ENCODE measurements at regions not wholly inside any gene's neighbourhood (a gene's known extent, or its start where the extent isn't known, plus 50 kb on each side); places are given as distances from the start of the nearest gene placed in this dataset.

GRCh38 chr1:238005116-238005515, 114.4 kb upstream of the ZP4 start:
- no peak for DNase-seq
- no peaks in the 10 kb centered on the region for H3K27me3 Mint-ChIP-seq (ENCODE audit: low read depth)
- no peaks in the 10 kb centered on the region for H3K9me3 ChIP-seq (ENCODE audit: control insufficient read depth, low read depth, low read length)
- no peaks in the 10 kb centered on the region for H3K79me2 ChIP-seq (ENCODE audit: insufficient read depth, low read length)
- H3K23ac ChIP-seq (ENCODE audit: insufficient read length, low read depth, low read length): no peak overlapping the region
- H3K4me2 ChIP-seq (ENCODE audit: insufficient read depth, insufficient read length, low read length): no peak overlapping the region
- 0 out of 4 replicates have a peak, but pooled peaks cover 0 to 4% of the 10 kb centered on the region in 2 experiments for H3K4me1 Mint-ChIP-seq
- H3K4me3 Mint-ChIP-seq: no peak overlapping the region
- H3K4me1 ChIP-seq (ENCODE audit: insufficient read depth, low read length): no peaks in the 10 kb centered on the region
- H2AK5ac ChIP-seq (ENCODE audit: insufficient read length, low read length): no peak overlapping the region
- no peak overlapping the region for H4K5ac ChIP-seq (ENCODE audit: insufficient read length, low read depth, low read length)
- no peak overlapping the region for H3K27ac ChIP-seq (ENCODE audit: insufficient read length, low read depth, low read length)
- H3T11ph ChIP-seq (ENCODE audit: low read length): no peak overlapping the region
- no peaks in the 10 kb centered on the region for H4K20me1 ChIP-seq (ENCODE audit: control insufficient read depth, insufficient read depth, insufficient read length)
- H4K8ac ChIP-seq (replicated peaks; ENCODE audit: insufficient read length, low read depth, low read length): no peak overlapping the region
- no CpG with 5 or more reads among the region's 1 CpG for WGBS (ENCODE audit: extremely low coverage, insufficient read length, low lambda C conversion rate)
- no peak overlapping the region for H4K91ac ChIP-seq (ENCODE audit: insufficient read length, low read depth, low read length)
- no peak overlapping the region for H2BK20ac ChIP-seq (ENCODE audit: low read depth, low read length, poor library complexity, severe bottlenecking)
- no peak overlapping the region for H2AFZ ChIP-seq (ENCODE audit: low read length)
- TF ChIP-seq, protein P1, sequence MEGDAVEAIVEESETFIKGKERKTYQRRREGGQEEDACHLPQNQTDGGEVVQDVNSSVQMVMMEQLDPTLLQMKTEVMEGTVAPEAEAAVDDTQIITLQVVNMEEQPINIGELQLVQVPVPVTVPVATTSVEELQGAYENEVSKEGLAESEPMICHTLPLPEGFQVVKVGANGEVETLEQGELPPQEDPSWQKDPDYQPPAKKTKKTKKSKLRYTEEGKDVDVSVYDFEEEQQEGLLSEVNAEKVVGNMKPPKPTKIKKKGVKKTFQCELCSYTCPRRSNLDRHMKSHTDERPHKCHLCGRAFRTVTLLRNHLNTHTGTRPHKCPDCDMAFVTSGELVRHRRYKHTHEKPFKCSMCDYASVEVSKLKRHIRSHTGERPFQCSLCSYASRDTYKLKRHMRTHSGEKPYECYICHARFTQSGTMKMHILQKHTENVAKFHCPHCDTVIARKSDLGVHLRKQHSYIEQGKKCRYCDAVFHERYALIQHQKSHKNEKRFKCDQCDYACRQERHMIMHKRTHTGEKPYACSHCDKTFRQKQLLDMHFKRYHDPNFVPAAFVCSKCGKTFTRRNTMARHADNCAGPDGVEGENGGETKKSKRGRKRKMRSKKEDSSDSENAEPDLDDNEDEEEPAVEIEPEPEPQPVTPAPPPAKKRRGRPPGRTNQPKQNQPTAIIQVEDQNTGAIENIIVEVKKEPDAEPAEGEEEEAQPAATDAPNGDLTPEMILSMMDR (conservative IDR thresholded peaks at IDR 0.05): no peak
- no peak overlapping the region for H3K4ac ChIP-seq (ENCODE audit: low read depth, low read length)
- H3K9me3 Mint-ChIP-seq: peaks cover 0 to 6% of the 10 kb centered on the region in 2 experiments; a peak in 2 of 5 replicates
- H3K27ac Mint-ChIP-seq: no peak overlapping the region
- H3K56ac ChIP-seq (ENCODE audit: insufficient read length, low read depth, low read length): no peak overlapping the region
- H2BK15ac ChIP-seq (ENCODE audit: low read depth, low read length): no peak overlapping the region
- H3K9ac ChIP-seq (ENCODE audit: extremely low read depth, insufficient read length, low read length): no peak overlapping the region
- H3K23me2 ChIP-seq (ENCODE audit: insufficient read length, low read depth, low read length, poor library complexity, severe bottlenecking): no peaks in the 10 kb centered on the region
- H3K18ac ChIP-seq (ENCODE audit: insufficient read length, low read depth, low read length): no peak overlapping the region
- H3K36me3 Mint-ChIP-seq (ENCODE audit: insufficient read depth in 1 of 3, low read depth in 3 of 3): peaks cover 0 to 7% (median 0%) of the 10 kb centered on the region in 3 experiments; a peak in 2 of 7 replicates
- H3K79me1 ChIP-seq (ENCODE audit: insufficient read depth, low read depth, low read length, poor library complexity, severe bottlenecking): no peaks in the 10 kb centered on the region
- H3K27me3 ChIP-seq (ENCODE audit: insufficient read depth, low read length): no peaks in the 10 kb centered on the region
- no peak overlapping the region for H3K14ac ChIP-seq (ENCODE audit: insufficient read depth, low read length)
- H2BK120ac ChIP-seq (ENCODE audit: low read depth, low read length, poor library complexity, severe bottlenecking): no peak overlapping the region
- H2BK5ac ChIP-seq (ENCODE audit: insufficient read length, low read length): no peak overlapping the region
- no peak overlapping the region for H2BK12ac ChIP-seq (ENCODE audit: insufficient read length, low read depth, low read length)
